22Rv1 (cell line): ENCODE measurements at regions not wholly inside any gene's neighbourhood (a gene's known extent, or its start where the extent isn't known, plus 50 kb on each side); places are given as distances from the start of the nearest gene placed in this dataset.
A peak's percentile ranks its signal among the peaks of the same experiment; 100 is the strongest.
"Not testable (repeated sequence)": the region's sequence is repeated elsewhere in the genome, so short reads cannot be mapped to it uniquely, and the experiment has no call there.

Source experiments
- H3K27ac ChIP-seq: fragments of 450-650 bp; 2 replicates; pipeline ENCODE4 v1.5.1; 2017
- ZFX ChIP-seq: fragments of 450-650 bp; IDR thresholded peaks from 2 replicates; pipeline ENCODE4 v1.6.1; 2017; ENCODE audit warnings: antibody characterized with exemption, borderline replicate concordance
- TF ChIP-seq, protein P1 (sequence below): fragments of 450-650 bp; IDR thresholded peaks from 2 replicates; pipeline ENCODE4 v1.5.1; 2017; ENCODE audit warnings: mild to moderate bottlenecking

- TF ChIP-seq, protein P1, sequence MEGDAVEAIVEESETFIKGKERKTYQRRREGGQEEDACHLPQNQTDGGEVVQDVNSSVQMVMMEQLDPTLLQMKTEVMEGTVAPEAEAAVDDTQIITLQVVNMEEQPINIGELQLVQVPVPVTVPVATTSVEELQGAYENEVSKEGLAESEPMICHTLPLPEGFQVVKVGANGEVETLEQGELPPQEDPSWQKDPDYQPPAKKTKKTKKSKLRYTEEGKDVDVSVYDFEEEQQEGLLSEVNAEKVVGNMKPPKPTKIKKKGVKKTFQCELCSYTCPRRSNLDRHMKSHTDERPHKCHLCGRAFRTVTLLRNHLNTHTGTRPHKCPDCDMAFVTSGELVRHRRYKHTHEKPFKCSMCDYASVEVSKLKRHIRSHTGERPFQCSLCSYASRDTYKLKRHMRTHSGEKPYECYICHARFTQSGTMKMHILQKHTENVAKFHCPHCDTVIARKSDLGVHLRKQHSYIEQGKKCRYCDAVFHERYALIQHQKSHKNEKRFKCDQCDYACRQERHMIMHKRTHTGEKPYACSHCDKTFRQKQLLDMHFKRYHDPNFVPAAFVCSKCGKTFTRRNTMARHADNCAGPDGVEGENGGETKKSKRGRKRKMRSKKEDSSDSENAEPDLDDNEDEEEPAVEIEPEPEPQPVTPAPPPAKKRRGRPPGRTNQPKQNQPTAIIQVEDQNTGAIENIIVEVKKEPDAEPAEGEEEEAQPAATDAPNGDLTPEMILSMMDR = no peak
- TF ChIP-seq ZFX = no peak
- H3K27ac ChIP-seq = no peak overlapping the region
Measured at GRCh38 chr2:58473165-58473564, 232.0 kb upstream of the FANCL start.

DNA sequence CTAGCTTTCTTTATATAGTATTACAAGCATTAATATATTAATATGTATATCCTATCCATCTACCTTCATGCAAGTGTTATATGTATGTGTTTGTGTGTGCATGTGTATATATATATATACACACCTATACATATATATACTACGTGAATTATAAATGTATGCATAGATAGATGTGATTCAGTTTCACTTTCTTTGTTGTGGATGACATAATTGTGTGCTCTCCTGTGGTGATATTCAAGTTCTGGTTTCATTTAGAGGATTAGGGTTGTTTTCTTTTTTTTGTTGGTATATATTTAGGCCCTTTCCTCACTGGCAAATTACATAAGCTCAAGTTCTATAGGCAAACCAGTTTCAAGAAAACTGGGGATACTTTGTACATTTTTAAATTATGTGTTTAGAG, 225.7 kb upstream of the FANCL start:
- TF ChIP-seq ZFX = no peak
- H3K27ac ChIP-seq = no peak overlapping the region

GRCh38 chr2:58466021-58466420, 224.9 kb upstream of the FANCL start:
- H3K27ac ChIP-seq = not testable (repeated sequence)

DNA sequence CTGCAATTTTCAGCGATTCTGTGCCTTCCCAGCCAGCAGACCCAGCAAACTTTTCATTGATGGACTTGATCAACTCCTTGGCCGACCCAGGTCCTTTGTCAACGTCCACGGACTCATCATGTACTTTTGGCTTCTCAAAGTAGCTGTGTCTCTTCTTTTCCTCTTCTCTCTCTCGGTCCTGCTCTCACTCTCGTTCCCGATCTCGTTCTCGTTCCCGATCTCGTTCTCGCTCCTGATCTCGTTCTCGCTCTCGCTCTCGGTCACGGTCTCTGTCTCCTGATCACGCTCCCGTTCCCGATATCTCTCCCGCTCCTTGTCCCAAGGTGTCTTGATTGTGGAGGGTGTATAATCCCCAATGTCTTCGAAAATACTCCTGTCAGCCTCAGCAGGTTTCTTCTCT, 219.5 kb upstream of the FANCL start:
- no peak overlapping the region for H3K27ac ChIP-seq

DNA sequence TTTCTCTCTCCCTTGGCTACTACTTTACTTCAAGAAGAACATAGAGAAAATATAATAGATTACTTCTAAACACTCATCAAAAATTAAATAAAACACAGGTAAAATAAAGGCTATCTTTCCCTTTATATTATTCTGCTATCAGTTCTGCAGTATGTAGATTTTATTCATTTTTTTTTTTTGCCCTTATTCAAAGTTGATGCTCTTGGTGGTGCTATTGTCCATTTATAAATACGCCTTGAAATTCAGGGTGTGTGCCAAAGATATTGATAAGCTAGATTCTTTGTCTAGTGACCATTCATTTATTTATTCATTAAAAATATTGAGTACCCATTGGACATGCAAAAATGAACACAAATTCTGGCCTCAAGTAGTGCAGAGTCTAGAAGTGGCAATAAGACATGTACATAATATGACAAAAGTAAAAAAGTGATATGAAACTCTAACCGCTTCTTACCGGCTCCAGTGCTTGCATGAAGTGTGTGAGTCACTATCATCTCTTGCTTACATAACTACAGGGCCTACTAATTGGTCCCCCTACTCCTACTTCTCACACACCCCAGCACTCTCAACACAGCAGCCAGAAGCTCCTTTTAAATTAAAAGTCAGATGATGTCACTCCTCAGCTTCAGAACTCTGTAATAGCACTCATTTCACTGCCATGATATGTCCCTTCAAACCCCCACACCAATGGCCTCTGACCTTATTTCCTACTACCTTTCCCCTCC, 208.3 kb upstream of the FANCL start:
- no peak for TF ChIP-seq ZFX
- TF ChIP-seq, protein P1 = no peak
- no peak overlapping the region for H3K27ac ChIP-seq

More for the DNA sequence above, 219.5 kb upstream of the FANCL start:
- no peak for TF ChIP-seq ZFX
- TF ChIP-seq, protein P1 = no peak

GRCh38 chr2:58448845-58449244, 207.7 kb upstream of the FANCL start:
- H3K27ac ChIP-seq = no peak overlapping the region
- TF ChIP-seq, protein P1 = no peak
- TF ChIP-seq ZFX = no peak

DNA sequence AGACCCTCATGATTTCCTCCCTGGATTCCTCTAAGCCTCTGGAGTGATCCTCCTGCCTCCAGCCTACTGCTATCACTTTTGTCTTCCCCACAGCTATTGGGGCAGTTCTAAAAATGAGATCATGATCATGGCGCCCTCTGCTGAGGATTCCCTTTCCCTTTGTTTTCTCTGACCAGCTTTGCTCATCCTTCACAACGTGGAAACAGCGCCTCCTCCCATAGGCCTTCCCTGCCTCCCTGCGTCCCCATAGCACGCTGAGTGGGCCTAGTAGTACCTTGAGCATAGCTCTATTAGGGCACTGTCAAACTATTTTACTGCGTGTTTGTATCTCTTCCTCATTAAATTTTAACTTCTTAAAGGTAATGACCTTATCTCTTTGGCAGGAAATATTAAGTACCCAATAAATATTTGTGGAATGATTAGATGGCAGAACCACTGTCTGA, 207.0 kb upstream of the FANCL start:
- TF ChIP-seq ZFX = no peak
- TF ChIP-seq, protein P1 = peak; percentile 87
- no peak overlapping the region for H3K27ac ChIP-seq

DNA sequence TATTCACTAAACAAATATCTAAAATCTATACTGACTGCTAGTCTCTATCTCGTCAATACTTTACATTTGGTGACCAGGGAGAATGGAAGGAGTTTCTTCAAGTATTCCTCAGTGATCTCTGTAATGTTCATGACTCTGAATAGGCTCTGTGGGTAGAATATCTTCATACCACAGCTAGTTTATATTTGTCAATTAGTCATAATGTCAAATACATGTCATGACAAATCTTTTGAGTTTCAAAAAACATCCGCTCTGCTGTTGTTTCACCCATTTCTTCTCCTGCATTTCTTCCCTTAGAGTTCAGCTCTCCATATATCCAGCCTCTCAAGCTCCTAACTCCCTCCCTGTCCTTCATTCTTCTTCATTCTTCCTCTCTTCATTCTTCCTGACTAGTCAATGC, 206.5 kb upstream of the FANCL start:
- TF ChIP-seq, protein P1 = no peak
- no peak for TF ChIP-seq ZFX
- H3K27ac ChIP-seq = no peak overlapping the region
